Breast epithelium (tissue), 4 donors: ENCODE measurements at regions not wholly inside any gene's neighbourhood (a gene's known extent, or its start where the extent isn't known, plus 50 kb on each side); places are given as distances from the start of the nearest gene placed in this dataset.

Experiments
- DNase-seq, 2 donors: peaks; one replicate each; pipeline ENCODE4 v3.0.0-alpha.2; 2019; ENCODE audit warnings: low spot score in 2 of 2
- H3K27ac ChIP-seq, 2 donors: fragments of 200-600 bp; sonication (generic) in 1 of 2; one replicate each; pipeline ENCODE4 v1.5.1; 2016 to 2019; ENCODE audit warnings: mild to moderate bottlenecking in 1 of 2
- H3K27me3 ChIP-seq, 2 donors: fragments of 200-600 bp; sonication (generic) in 1 of 2; one replicate each; pipeline versions ENCODE4 v1.5.1 to v1.6.0; 2017 to 2019; ENCODE audit warnings: control low read depth in 1 of 2, mild to moderate bottlenecking in 1 of 2
- H3K36me3 ChIP-seq: fragments of 200-600 bp; one replicate; pipeline ENCODE4 v1.5.1; 2019
- H3K4me1 ChIP-seq, 2 donors: fragments of 200-600 bp; sonication (generic); one replicate each; pipeline ENCODE4 v1.5.1; 2016 to 2019; ENCODE audit warnings: control low read depth in 1 of 2
- H3K4me3 ChIP-seq, 3 donors: fragments of 200-600 bp; sonication (generic); 1 replicate in 2 of 3; 2 replicates in 1 of 3; pipeline ENCODE4 v1.5.1; 2016 to 2019; ENCODE audit warnings: mild to moderate bottlenecking in 3 of 3, moderate library complexity in 2 of 3
- H3K9me3 ChIP-seq, 2 donors: fragments of 200-600 bp; sonication (generic) in 1 of 2; one replicate each; pipeline ENCODE4 v1.5.1; 2016 to 2019; ENCODE audit warnings: control low read depth in 1 of 2
- POLR2A ChIP-seq: fragments of 450-650 bp; IDR thresholded peaks from one replicate; pipeline ENCODE4 v1.6.1; 2016; ENCODE audit warnings: antibody characterized with exemption, mild to moderate bottlenecking, moderate library complexity
- POLR2AphosphoS5 ChIP-seq, 3 donors: sonication (generic); formaldehyde crosslinking; IDR thresholded peaks; one replicate each; pipeline ENCODE4 v1.6.1; 2017; ENCODE audit warnings: antibody characterized with exemption in 3 of 3
- intact Hi-C: fragments of 100-400 bp; cut with DNase I; formaldehyde crosslinking; loops from one replicate; pipeline ENCODE4 v1.15.1; 2023; ENCODE audit warnings: low total_unique reads
- TF ChIP-seq, protein P1 (sequence below), 3 donors: fragments of 450-650 bp; IDR thresholded peaks; one replicate each; pipeline ENCODE4 v1.5.1; 2016 to 2017; ENCODE audit warnings: antibody characterized with exemption in 3 of 3, mild to moderate bottlenecking in 3 of 3, moderate library complexity in 3 of 3

DNA sequence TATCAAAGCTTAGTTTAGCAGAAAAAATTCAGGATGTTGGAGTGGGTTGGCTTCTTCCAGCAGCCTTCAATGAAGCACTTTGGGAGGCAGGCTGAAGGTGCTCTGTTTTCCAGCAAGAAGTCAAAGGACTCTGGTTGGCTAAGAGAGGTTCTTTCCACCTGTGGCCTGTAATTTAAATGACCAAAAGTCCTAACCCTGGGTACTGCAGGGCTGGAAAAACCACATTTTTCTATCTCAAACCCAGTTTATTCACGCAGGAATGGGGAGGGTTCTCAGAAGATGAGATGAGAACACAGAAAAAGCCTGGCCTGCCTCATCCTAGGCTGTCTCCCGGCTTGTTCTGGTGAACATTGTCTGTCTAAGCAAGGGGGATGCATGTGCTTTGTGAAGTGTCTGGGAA is 68.6 kb upstream of the ZFHX3 start:
- DNase-seq, result no peak
- Histone ChIP-seq H3K27me3 (no peaks in the 10 kb centered on the region), H3K4me3 (no peak overlapping the region), H3K9me3 (peaks cover 9 to 10% of the 10 kb centered on the region in 2 donors), H3K27ac (no peak overlapping the region), H3K4me1 (no peaks in the 10 kb centered on the region), H3K36me3 (no peaks in the 10 kb centered on the region)
- intact Hi-C loops, result no loop called here
- TF ChIP-seq POLR2AphosphoS5 (IDR thresholded peaks at IDR 0.05), result no peak
- TF ChIP-seq, protein P1, sequence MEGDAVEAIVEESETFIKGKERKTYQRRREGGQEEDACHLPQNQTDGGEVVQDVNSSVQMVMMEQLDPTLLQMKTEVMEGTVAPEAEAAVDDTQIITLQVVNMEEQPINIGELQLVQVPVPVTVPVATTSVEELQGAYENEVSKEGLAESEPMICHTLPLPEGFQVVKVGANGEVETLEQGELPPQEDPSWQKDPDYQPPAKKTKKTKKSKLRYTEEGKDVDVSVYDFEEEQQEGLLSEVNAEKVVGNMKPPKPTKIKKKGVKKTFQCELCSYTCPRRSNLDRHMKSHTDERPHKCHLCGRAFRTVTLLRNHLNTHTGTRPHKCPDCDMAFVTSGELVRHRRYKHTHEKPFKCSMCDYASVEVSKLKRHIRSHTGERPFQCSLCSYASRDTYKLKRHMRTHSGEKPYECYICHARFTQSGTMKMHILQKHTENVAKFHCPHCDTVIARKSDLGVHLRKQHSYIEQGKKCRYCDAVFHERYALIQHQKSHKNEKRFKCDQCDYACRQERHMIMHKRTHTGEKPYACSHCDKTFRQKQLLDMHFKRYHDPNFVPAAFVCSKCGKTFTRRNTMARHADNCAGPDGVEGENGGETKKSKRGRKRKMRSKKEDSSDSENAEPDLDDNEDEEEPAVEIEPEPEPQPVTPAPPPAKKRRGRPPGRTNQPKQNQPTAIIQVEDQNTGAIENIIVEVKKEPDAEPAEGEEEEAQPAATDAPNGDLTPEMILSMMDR (IDR thresholded peaks at IDR 0.05), result no peak
- no peak for TF ChIP-seq POLR2A

DNA sequence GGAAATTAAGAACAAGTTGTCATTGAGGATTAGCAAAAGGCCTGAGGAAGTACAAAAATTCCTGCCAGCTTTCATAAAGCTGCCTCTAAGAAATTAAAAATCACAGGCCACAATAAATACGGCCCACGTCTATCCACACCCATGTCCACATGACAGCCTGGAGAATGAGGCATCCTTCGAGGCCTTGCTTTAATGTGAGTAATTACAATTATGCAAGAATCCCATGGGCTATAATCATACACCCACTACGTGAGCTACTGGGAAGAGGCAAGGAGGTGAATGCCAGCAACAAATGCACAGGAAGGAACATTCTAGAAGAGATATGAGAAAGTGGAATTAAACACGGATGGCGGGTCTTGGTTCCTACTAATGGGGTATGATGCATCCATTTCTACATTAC is 65.4 kb upstream of the ZFHX3 start:
- H3K27ac ChIP-seq, result no peak overlapping the region
- TF ChIP-seq, protein P1 (IDR thresholded peaks at IDR 0.05), result no peak
- H3K36me3 ChIP-seq, result no peaks in the 10 kb centered on the region
- no peak for DNase-seq
- no peak overlapping the region for H3K4me3 ChIP-seq
- peaks cover 9 to 10% of the 10 kb centered on the region in 2 donors for H3K9me3 ChIP-seq
- H3K4me1 ChIP-seq, result no peaks in the 10 kb centered on the region
- H3K27me3 ChIP-seq, result no peaks in the 10 kb centered on the region
- intact Hi-C loops, result no loop called here

DNA sequence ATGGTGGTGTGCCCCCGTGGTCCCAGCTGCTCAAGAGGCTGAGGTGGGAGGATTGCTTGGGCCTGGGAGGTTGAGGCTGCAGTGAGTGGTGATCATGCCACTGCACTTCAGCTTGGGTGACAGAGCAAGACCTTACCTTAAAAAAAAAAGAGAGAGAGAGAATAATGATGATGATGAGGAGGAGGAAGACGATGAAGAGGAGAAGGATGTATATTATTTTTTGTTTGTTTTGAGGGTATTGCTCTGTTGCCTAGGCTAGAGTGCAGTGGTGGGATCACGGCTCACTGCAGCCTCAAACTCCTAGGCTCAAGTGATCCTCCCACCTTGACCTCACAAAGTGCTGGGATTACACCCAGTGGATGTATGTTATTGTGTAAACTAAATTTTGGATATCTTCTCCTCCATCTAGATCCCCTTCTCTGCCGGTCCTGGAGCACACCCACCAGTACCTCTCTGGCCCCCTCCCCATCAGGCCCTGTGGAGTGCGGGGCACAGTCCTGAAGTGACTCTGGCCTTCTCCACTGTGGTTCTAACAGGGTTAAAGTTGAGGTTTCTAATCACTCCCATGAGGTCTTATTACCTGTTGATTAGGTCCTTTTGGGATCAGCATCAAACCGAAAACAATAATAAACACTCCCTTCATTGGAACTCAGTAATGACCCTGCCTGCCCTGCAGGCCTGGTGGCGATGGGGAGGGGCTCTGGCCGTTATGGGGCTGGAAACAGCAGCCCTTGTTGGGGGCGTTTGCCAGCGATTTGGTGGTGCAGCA is 60.5 kb upstream of the ZFHX3 start:
- no peak for DNase-seq
- H3K27me3 ChIP-seq, result no peaks in the 10 kb centered on the region
- H3K9me3 ChIP-seq, result no peaks in the 10 kb centered on the region
- intact Hi-C loops, result no loop called here
- H3K4me1 ChIP-seq, result no peaks in the 10 kb centered on the region
- TF ChIP-seq, protein P1 (IDR thresholded peaks at IDR 0.05), result no peak
- TF ChIP-seq POLR2A (no peak), POLR2AphosphoS5 (IDR thresholded peaks at IDR 0.05) (no peak)
- H3K36me3 ChIP-seq, result no peaks in the 10 kb centered on the region
- no peak overlapping the region for H3K27ac ChIP-seq
- H3K4me3 ChIP-seq, result no peak overlapping the region

DNA sequence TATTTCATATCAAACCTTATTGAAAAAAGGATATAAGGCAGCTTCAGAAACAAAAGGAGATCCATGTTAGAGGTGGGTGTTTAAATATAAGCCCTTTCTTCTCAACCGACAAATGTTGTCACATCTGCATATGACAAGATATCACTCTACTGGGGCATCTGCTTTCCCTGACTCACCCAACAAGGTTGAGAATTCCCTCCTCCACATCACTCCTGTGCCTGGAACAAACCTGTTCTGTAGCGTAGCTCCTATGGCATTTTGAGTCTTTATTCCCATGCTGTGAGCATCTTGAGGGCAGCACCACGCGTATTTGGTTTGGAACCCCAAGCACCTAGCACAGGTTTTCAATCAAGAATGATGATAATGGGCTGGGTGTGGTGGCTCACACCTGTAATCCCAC is 59.4 kb upstream of the ZFHX3 start:
- no peaks in the 10 kb centered on the region for H3K9me3 ChIP-seq
- TF ChIP-seq POLR2A (no peak), POLR2AphosphoS5 (IDR thresholded peaks at IDR 0.05) (no peak)
- TF ChIP-seq, protein P1 (IDR thresholded peaks at IDR 0.05), result no peak
- no peaks in the 10 kb centered on the region for H3K4me1 ChIP-seq
- no peak for DNase-seq
- H3K36me3 ChIP-seq, result no peaks in the 10 kb centered on the region
- H3K27ac ChIP-seq, result no peak overlapping the region
- intact Hi-C loops, result no loop called here
- no peaks in the 10 kb centered on the region for H3K27me3 ChIP-seq
- H3K4me3 ChIP-seq, result no peak overlapping the region

DNA sequence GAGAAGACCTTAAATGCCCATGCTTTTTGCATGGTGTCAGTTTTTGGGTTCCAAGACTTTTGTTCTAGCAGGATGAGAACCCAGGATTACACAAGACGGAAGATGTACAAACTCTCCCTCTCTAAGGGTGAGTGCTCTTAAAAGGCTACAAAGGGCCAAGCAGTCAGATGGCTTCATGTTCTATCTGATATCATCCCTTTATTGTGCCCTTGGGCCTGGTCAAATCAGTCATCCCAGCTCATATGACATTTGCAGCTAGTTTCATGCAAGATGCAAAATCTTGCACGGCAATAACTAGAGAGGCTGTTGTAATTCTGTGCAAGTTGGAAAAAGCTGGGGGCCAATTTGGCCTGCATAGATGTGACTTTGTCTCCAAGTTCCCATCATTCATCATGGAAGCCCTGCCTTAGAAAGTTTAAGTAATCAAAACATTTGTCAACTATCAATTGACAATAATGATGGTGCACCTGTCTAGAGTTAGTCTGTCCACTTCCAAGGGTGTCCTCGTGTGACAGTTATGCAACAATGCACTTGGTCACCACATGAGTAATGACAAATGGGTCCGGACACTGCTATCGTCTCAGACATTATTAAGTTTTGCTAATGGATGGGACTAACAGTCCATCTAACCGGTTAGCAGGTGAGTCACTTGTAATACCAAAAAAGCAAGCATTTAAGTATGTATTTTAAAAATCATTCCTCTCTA is 58.6 kb upstream of the ZFHX3 start:
- intact Hi-C loops, result no loop called here
- Histone ChIP-seq H3K4me3 (no peak overlapping the region), H3K4me1 (no peaks in the 10 kb centered on the region), H3K27me3 (no peaks in the 10 kb centered on the region), H3K36me3 (no peaks in the 10 kb centered on the region), H3K9me3 (no peaks in the 10 kb centered on the region), H3K27ac (no peak overlapping the region)
- TF ChIP-seq POLR2A (no peak), POLR2AphosphoS5 (IDR thresholded peaks at IDR 0.05) (no peak)
- TF ChIP-seq, protein P1 (IDR thresholded peaks at IDR 0.05), result no peak
- no peak for DNase-seq
